DND-41 (cell line): ENCODE measurements at regions not wholly inside any gene's neighbourhood (a gene's known extent, or its start where the extent isn't known, plus 50 kb on each side); places are given as distances from the start of the nearest gene placed in this dataset.

Experiments
- ATAC-seq: fragments of 200-7000 bp; cut with Tn5 transposase; 3 replicates; pipeline ENCODE4 v1.9.1; 2021; ENCODE audit warnings: low read depth; ENCODE audit not compliant: insufficient read depth
- DNase-seq: peaks from one replicate; pipeline ENCODE4 v3.0.0-alpha.2; 2020
- H2AFZ ChIP-seq: 2 replicates; pipeline ENCODE4 v1.6.0; 2012; ENCODE audit warnings: low read depth, low read length
- H3K27ac ChIP-seq: 2 replicates; pipeline ENCODE4 v1.5.1; 2012; ENCODE audit warnings: low read length, inconsistent platforms
- H3K27me3 ChIP-seq: fragments of 200-600 bp; sonication (generic); 2 replicates; pipeline ENCODE4 v1.6.0; 2012; ENCODE audit warnings: low read length, mild to moderate bottlenecking, inconsistent platforms; ENCODE audit not compliant: insufficient read depth, poor library complexity
- H3K36me3 ChIP-seq: 2 replicates; pipeline ENCODE4 v1.5.1; 2012; ENCODE audit warnings: low read length, inconsistent platforms; ENCODE audit not compliant: insufficient read depth
- H3K4me1 ChIP-seq: 2 replicates; pipeline ENCODE4 v1.5.1; 2012; ENCODE audit warnings: mild to moderate bottlenecking, low read length; ENCODE audit not compliant: insufficient read depth
- H3K4me2 ChIP-seq: 2 replicates; pipeline ENCODE4 v1.6.0; 2012; ENCODE audit warnings: mild to moderate bottlenecking, moderate library complexity, low read length, inconsistent platforms; ENCODE audit not compliant: insufficient read depth
- H3K4me3 ChIP-seq, 2 experiments: fragments of 200-600 bp in 1 of 2; shearing (Covaris generic) in 1 of 2; 2 replicates each; pipeline ENCODE4 v1.5.1; 2012 to 2016; ENCODE audit warnings: inconsistent platforms in 2 of 2, low read length in 2 of 2, mild to moderate bottlenecking in 2 of 2, low read depth in 1 of 2, moderate library complexity in 1 of 2
- H3K79me2 ChIP-seq: 2 replicates; pipeline ENCODE4 v1.6.0; 2012; ENCODE audit warnings: low read length, inconsistent platforms; ENCODE audit not compliant: insufficient read depth
- H3K9ac ChIP-seq: 2 replicates; pipeline ENCODE4 v1.6.0; 2012; ENCODE audit warnings: low read depth, mild to moderate bottlenecking, inconsistent platforms, low read length, moderate library complexity
- H3K9me3 ChIP-seq: 2 replicates; pipeline ENCODE4 v1.5.1; 2012; ENCODE audit warnings: low read length, moderate library complexity, mild to moderate bottlenecking, inconsistent platforms; ENCODE audit not compliant: insufficient read depth, severe bottlenecking
- H4K20me1 ChIP-seq: 2 replicates; pipeline ENCODE4 v1.6.0; 2012; ENCODE audit warnings: low read length; ENCODE audit not compliant: insufficient read depth
- CTCF ChIP-seq: IDR thresholded peaks from 2 replicates; pipeline ENCODE4 v1.5.1; 2012; ENCODE audit warnings: borderline replicate concordance, low read length, moderate library complexity, mild to moderate bottlenecking; ENCODE audit not compliant: poor library complexity, severe bottlenecking; ENCODE audit errors: extremely low read depth
- EZH2 ChIP-seq: IDR thresholded peaks from 3 replicates; pipeline ENCODE4 v1.6.1; 2012; ENCODE audit warnings: borderline replicate concordance, low read depth, mild to moderate bottlenecking, moderate library complexity, low read length, inconsistent platforms; ENCODE audit not compliant: severe bottlenecking

- Histone ChIP-seq H3K4me3 (no peak overlapping the region), H3K27ac (no peak overlapping the region), H3K4me2 (no peak overlapping the region), H3K9me3 (no peaks in the 10 kb centered on the region), H4K20me1 (no peaks in the 10 kb centered on the region), H3K9ac (no peak overlapping the region), H3K27me3 (peaks cover 5% of the 10 kb centered on the region), H3K4me1 (no peaks in the 10 kb centered on the region), H3K79me2 (no peaks in the 10 kb centered on the region), H2AFZ (no peak overlapping the region), H3K36me3 (no peaks in the 10 kb centered on the region)
- TF ChIP-seq CTCF (no peak), EZH2 (no peak)
- ATAC-seq (no peak), DNase-seq (no peak)
Measured at GRCh38 chr5:172542651-172543131, 88.4 kb upstream of the SH3PXD2B start.

- H3K4me2 ChIP-seq: no peak overlapping the region
- H3K27ac ChIP-seq: no peak overlapping the region
- peaks cover 5% of the 10 kb centered on the region for H3K27me3 ChIP-seq
- no peaks in the 10 kb centered on the region for H3K9me3 ChIP-seq
- H3K9ac ChIP-seq: no peak overlapping the region
- no peaks in the 10 kb centered on the region for H3K4me1 ChIP-seq
- TF ChIP-seq CTCF: no peak
- no peak for TF ChIP-seq EZH2
- H2AFZ ChIP-seq: no peak overlapping the region
- no peaks in the 10 kb centered on the region for H3K36me3 ChIP-seq
- no peaks in the 10 kb centered on the region for H4K20me1 ChIP-seq
- ATAC-seq (no peak), DNase-seq (no peak)
- no peak overlapping the region for H3K4me3 ChIP-seq
- no peaks in the 10 kb centered on the region for H3K79me2 ChIP-seq
Measured at GRCh38 chr5:172541773-172542136, 87.4 kb upstream of the SH3PXD2B start.

- ATAC-seq: no peak
- no peak overlapping the region for H3K27ac ChIP-seq
- H3K4me2 ChIP-seq: no peak overlapping the region
- H3K4me1 ChIP-seq: no peaks in the 10 kb centered on the region
- DNase-seq: no peak
- H3K9me3 ChIP-seq: no peaks in the 10 kb centered on the region
- H3K9ac ChIP-seq: no peak overlapping the region
- no peaks in the 10 kb centered on the region for H4K20me1 ChIP-seq
- no peak for TF ChIP-seq CTCF
- H3K27me3 ChIP-seq: peaks cover 5% of the 10 kb centered on the region
- H3K79me2 ChIP-seq: no peaks in the 10 kb centered on the region
- no peak overlapping the region for H2AFZ ChIP-seq
- H3K4me3 ChIP-seq: no peak overlapping the region
- H3K36me3 ChIP-seq: no peaks in the 10 kb centered on the region
Measured at GRCh38 chr5:172541099-172541772, 86.9 kb upstream of the SH3PXD2B start.
